GM12878 (cell line): ENCODE measurements at regions not wholly inside any gene's neighbourhood (a gene's known extent, or its start where the extent isn't known, plus 50 kb on each side); places are given as distances from the start of the nearest gene placed in this dataset.

Experiments
- ATAC-seq: fragments of 200-7000 bp; cut with Tn5 transposase; 3 replicates; pipeline ENCODE4 v1.9.1; 2020; ENCODE audit warnings: mild to moderate bottlenecking, moderate library complexity
- BruUV-seq: library from RNA; stranded (reverse); fragments of 400-500 nt; replicated peaks from 2 replicates; lab custom pipeline; 2021; lab: Mats Ljungman, UMichigan
- CTCF ChIA-PET: fragments of 300-600 bp; sonication (Branson Sonifier 250); formaldehyde crosslinking; extraction: SDS; loops from one replicate; lab custom pipeline; 2021; ENCODE audit warnings: inconsistent platforms; lab: Yijun Ruan, JAX
- POLR2A ChIA-PET: fragments of 350-600 bp; formaldehyde crosslinking; extraction: SDS; loops from one replicate; lab custom pipeline; 2021; ENCODE audit warnings: inconsistent platforms; lab: Charles Lee
- RAD21 ChIA-PET: fragments of 300-600 bp; sonication (Branson Sonifier 250); formaldehyde crosslinking; loops from one replicate; lab custom pipeline; 2023; ENCODE audit warnings: antibody characterized with exemption; ENCODE audit not compliant: unreplicated experiment; lab: Charles Lee
- SMC1A ChIA-PET: fragments of 300-600 bp; sonication (Branson Sonifier 250); formaldehyde crosslinking; loops from one replicate; lab custom pipeline; 2023; ENCODE audit not compliant: unreplicated experiment, uncharacterized antibody; lab: Charles Lee
- DNase-seq: peaks from one replicate; pipeline ENCODE4 v3.0.0-alpha.2; 2011; ENCODE audit warnings: low read depth, low spot score
- FAIRE-seq: peaks from 3 replicates; lab custom pipeline; 2011; peaks lifted over from hg19 to GRCh38; lab: Jason Lieb, UNC
- H2AFZ ChIP-seq: 2 replicates; pipeline ENCODE4 v1.6.0; 2011; ENCODE audit warnings: low read depth, low read length, control low read depth; ENCODE audit not compliant: control insufficient read depth
- H3K27ac ChIP-seq: 2 replicates; pipeline ENCODE4 v1.5.1; 2011; ENCODE audit warnings: control low read depth; ENCODE audit not compliant: control insufficient read depth, insufficient read depth
- H3K27me3 ChIP-seq, 2 experiments: replicated peaks in 1 of 2; 2 replicates each; pipeline versions ENCODE4 v1.6.0 to v1.6.1; 2011; ENCODE audit warnings: low read length in 1 of 2; ENCODE audit not compliant: control insufficient read depth in 2 of 2, insufficient read depth in 2 of 2
- H3K36me3 ChIP-seq, 2 experiments: 2 replicates each; pipeline ENCODE4 v1.5.1; 2011; ENCODE audit warnings: low read length in 1 of 2; ENCODE audit not compliant: control insufficient read depth in 2 of 2, insufficient read depth in 2 of 2
- H3K4me1 ChIP-seq: 2 replicates; pipeline ENCODE4 v1.6.1; 2011; ENCODE audit warnings: mild to moderate bottlenecking, low read length, moderate library complexity, mixed read lengths; ENCODE audit not compliant: control insufficient read depth, insufficient read depth
- H3K4me2 ChIP-seq: 2 replicates; pipeline ENCODE4 v1.6.0; 2011; ENCODE audit warnings: control low read depth; ENCODE audit not compliant: control insufficient read depth, insufficient read depth
- H3K4me3 ChIP-seq: fragments of 200-600 bp; sonication (generic); 2 replicates; pipeline ENCODE4 v1.5.1; 2016
- H3K79me2 ChIP-seq: 2 replicates; pipeline ENCODE4 v1.6.0; 2011; ENCODE audit warnings: low read length; ENCODE audit not compliant: control insufficient read depth, insufficient read depth
- H3K9ac ChIP-seq: 2 replicates; pipeline ENCODE4 v1.8.0; 2011; ENCODE audit warnings: low read length, control low read depth, mixed read lengths; ENCODE audit not compliant: control insufficient read depth, insufficient read depth
- H3K9me3 ChIP-seq: replicated peaks from 3 replicates; pipeline ENCODE4 v1.5.1; 2011; ENCODE audit warnings: mild to moderate bottlenecking, low read length; ENCODE audit not compliant: control insufficient read depth, insufficient read depth
- H4K20me1 ChIP-seq: 2 replicates; pipeline ENCODE4 v1.6.0; 2011; ENCODE audit not compliant: control insufficient read depth, insufficient read depth
- ATF7 ChIP-seq: fragments of 450-650 bp; IDR thresholded peaks from 2 replicates; pipeline ENCODE4 v1.6.1; 2016; ENCODE audit warnings: low read depth, mild to moderate bottlenecking
- BRCA1 ChIP-seq: IDR thresholded peaks from 2 replicates; pipeline ENCODE4 v1.6.1; 2011; ENCODE audit warnings: low read depth, low read length, improper control_type of control experiment
- CBFB ChIP-seq: IDR thresholded peaks from 2 replicates; pipeline ENCODE4 v1.6.1; 2016; ENCODE audit warnings: antibody characterized with exemption, low read depth
- CBX3 ChIP-seq: fragments of 200-600 bp; sonication (generic); IDR thresholded peaks from 2 replicates; pipeline ENCODE4 v1.6.1; 2016; ENCODE audit warnings: low read depth, borderline replicate concordance
- EGR1 ChIP-seq, 2 experiments: IDR thresholded peaks; 1 replicate in 1 of 2; 2 replicates in 1 of 2; pipeline ENCODE4 v1.6.1; 2011 to 2012; ENCODE audit warnings: low read depth in 2 of 2, low read length in 2 of 2, borderline replicate concordance in 1 of 2, mild to moderate bottlenecking in 1 of 2, moderate library complexity in 1 of 2
- FOS ChIP-seq: IDR thresholded peaks from 3 replicates; pipeline ENCODE4 v1.6.1; 2011; ENCODE audit warnings: borderline replicate concordance; ENCODE audit not compliant: insufficient read length; ENCODE audit errors: extremely low read depth
- RCOR1 ChIP-seq: conservative IDR thresholded peaks from 2 replicates; pipeline ENCODE4 v1.6.1; 2012; ENCODE audit warnings: low read depth, low read length, improper control_type of control experiment
- SIN3A ChIP-seq: IDR thresholded peaks from 2 replicates; pipeline ENCODE4 v1.6.1; 2012; ENCODE audit warnings: low read depth, low read length, improper control_type of control experiment
- SMAD5 ChIP-seq: IDR thresholded peaks from 2 replicates; pipeline ENCODE4 v1.6.1; 2016; ENCODE audit warnings: antibody characterized with exemption, low read depth
- ZSCAN29 ChIP-seq: fragments of 450-650 bp; IDR thresholded peaks from 2 replicates; pipeline ENCODE4 v1.6.1; 2017; ENCODE audit warnings: mild to moderate bottlenecking, moderate library complexity
- WGBS: methylation state at CpG from one replicate; pipeline ENCODE4 v1.1.6; 2016; ENCODE audit warnings: low lambda C conversion rate; ENCODE audit not compliant: insufficient replicate concordance, insufficient coverage; ENCODE audit errors: missing lambda C conversion rate; 5-methylcytosine and 5-hydroxymethylcytosine counted together
- in situ Hi-C: fragments of 300-500 bp; cut with MboI; formaldehyde crosslinking; loops from 9 replicates; pipeline ENCODE4 v1.14.3; 2018; ENCODE audit warnings: mixed read lengths
- intact Hi-C: fragments of 100-400 bp; cut with micrococcal nuclease; formaldehyde crosslinking; loops from one replicate; pipeline ENCODE4 v1.14.2; 2022; ENCODE audit not compliant: unreplicated experiment
- TF ChIP-seq, protein P1 (sequence below): IDR thresholded peaks from 2 replicates; pipeline ENCODE4 v1.6.1; 2012; ENCODE audit warnings: low read depth, low read length, improper control_type of control experiment
- TF ChIP-seq, protein P2 (sequence below): fragments of 450-650 bp; IDR thresholded peaks from 2 replicates; pipeline ENCODE4 v1.6.1; 2017; ENCODE audit warnings: antibody characterized with exemption, mild to moderate bottlenecking, moderate library complexity
- TF ChIP-seq, protein P3 (sequence below): IDR thresholded peaks from 2 replicates; pipeline ENCODE4 v1.6.1; 2011; ENCODE audit warnings: borderline replicate concordance, low read depth, mild to moderate bottlenecking, moderate library complexity, low read length; ENCODE audit not compliant: insufficient read depth, poor library complexity, severe bottlenecking

DNA sequence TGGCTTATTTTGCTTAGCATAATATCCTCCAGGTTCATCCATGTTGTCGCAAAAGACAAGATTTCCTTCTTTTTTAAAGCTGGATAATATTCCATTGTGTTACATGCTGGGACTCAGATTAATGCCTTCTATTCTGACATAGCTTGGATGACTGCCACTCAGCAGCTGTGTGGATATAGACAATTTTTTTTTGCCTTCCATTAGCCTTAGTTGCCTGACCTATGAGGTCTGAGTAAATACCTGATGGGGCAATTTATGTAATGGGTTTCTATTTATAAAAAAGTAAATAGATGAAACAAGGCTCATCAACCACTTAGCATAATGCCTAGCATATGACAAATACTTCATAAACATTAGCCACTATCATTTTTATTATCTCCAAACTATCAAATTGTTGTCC, 515.4 kb downstream of the ZNF674 start:
- in situ Hi-C loops: no loop called here
- no peaks in the 10 kb centered on the region for H3K9me3 ChIP-seq
- intact Hi-C loops: no loop called here
- H3K79me2 ChIP-seq: no peaks in the 10 kb centered on the region
- ATAC-seq: no peak
- no TSS peak for BruUV-seq
- no peaks in the 10 kb centered on the region for H3K27me3 ChIP-seq
- DNase-seq: no peak
- no peak for TF ChIP-seq SMAD5
- H3K4me2 ChIP-seq: no peak overlapping the region
- H3K9ac ChIP-seq: no peak overlapping the region
- ChIA-PET RAD21 (no interaction called here), SMC1A (interaction anchor here (1.2 kb wide), 1 partner anchor 9 kb away, joined by 3 read pairs; no protein-coding TSS in a partner anchor), POLR2A (no interaction called here), CTCF (no interaction called here)
- no peak for FAIRE-seq
- no peak overlapping the region for H3K4me3 ChIP-seq
- 52% methylated on average over 1 of the region's 1 CpG for WGBS
- H3K4me1 ChIP-seq: no peaks in the 10 kb centered on the region
- H3K36me3 ChIP-seq: no peaks in the 10 kb centered on the region
- no peak overlapping the region for H2AFZ ChIP-seq
- H4K20me1 ChIP-seq: no peaks in the 10 kb centered on the region
- H3K27ac ChIP-seq: no peak overlapping the region

DNA sequence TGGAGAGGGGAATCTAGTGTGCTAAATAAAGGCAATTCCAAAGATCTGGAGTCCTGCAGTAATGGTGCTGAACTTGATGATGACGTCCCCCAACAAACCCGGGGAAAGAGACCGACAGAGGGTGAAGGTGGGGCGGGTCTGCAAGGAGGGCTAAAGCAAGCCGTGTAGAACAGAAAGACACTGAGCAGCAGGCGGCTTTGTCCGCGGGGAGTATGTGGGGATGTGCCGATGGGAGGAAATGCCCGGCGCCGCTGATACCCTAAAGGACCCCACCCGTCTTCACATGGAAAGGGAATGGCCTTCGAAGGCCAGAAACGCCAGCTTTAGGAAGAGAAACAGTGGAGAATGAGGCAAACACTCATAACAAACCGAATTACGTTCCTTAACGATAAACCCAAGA, 528.9 kb downstream of the ZNF674 start:
- SMC1A ChIA-PET: no interaction called here
- no peaks in the 10 kb centered on the region for H3K79me2 ChIP-seq
- CTCF ChIA-PET: no interaction called here
- no peaks in the 10 kb centered on the region for H3K9me3 ChIP-seq
- H3K4me1 ChIP-seq: no peaks in the 10 kb centered on the region
- FAIRE-seq (no peak), ATAC-seq (no peak), DNase-seq (no peak)
- no peak overlapping the region for H2AFZ ChIP-seq
- H3K4me2 ChIP-seq: no peak overlapping the region
- in situ Hi-C loops: no loop called here
- H3K27me3 ChIP-seq: no peaks in the 10 kb centered on the region
- BruUV-seq: no TSS peak
- RAD21 ChIA-PET: no interaction called here
- intact Hi-C loops: no loop called here
- no peak overlapping the region for H3K27ac ChIP-seq
- WGBS: 62% methylated on average over 18 of the region's 18 CpGs
- POLR2A ChIA-PET: no interaction called here
- H3K4me3 ChIP-seq: no peak overlapping the region
- no peak overlapping the region for H3K9ac ChIP-seq
- no peaks in the 10 kb centered on the region for H4K20me1 ChIP-seq
- no peaks in the 10 kb centered on the region for H3K36me3 ChIP-seq
- TF ChIP-seq BRCA1 (no peak), ZSCAN29 (no peak), RCOR1 (no peak), FOS (no peak), EGR1 (IDR thresholded peaks at IDR 0.05; ENCODE audit: borderline replicate concordance in 1 of 2, low read depth in 2 of 2, low read length in 2 of 2) (no peak), CBX3 (no peak), ATF7 (no peak), SIN3A (no peak), CBFB (no peak)
- TF ChIP-seq, protein P1, sequence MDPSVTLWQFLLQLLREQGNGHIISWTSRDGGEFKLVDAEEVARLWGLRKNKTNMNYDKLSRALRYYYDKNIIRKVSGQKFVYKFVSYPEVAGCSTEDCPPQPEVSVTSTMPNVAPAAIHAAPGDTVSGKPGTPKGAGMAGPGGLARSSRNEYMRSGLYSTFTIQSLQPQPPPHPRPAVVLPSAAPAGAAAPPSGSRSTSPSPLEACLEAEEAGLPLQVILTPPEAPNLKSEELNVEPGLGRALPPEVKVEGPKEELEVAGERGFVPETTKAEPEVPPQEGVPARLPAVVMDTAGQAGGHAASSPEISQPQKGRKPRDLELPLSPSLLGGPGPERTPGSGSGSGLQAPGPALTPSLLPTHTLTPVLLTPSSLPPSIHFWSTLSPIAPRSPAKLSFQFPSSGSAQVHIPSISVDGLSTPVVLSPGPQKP: no peak
- TF ChIP-seq, protein P2, sequence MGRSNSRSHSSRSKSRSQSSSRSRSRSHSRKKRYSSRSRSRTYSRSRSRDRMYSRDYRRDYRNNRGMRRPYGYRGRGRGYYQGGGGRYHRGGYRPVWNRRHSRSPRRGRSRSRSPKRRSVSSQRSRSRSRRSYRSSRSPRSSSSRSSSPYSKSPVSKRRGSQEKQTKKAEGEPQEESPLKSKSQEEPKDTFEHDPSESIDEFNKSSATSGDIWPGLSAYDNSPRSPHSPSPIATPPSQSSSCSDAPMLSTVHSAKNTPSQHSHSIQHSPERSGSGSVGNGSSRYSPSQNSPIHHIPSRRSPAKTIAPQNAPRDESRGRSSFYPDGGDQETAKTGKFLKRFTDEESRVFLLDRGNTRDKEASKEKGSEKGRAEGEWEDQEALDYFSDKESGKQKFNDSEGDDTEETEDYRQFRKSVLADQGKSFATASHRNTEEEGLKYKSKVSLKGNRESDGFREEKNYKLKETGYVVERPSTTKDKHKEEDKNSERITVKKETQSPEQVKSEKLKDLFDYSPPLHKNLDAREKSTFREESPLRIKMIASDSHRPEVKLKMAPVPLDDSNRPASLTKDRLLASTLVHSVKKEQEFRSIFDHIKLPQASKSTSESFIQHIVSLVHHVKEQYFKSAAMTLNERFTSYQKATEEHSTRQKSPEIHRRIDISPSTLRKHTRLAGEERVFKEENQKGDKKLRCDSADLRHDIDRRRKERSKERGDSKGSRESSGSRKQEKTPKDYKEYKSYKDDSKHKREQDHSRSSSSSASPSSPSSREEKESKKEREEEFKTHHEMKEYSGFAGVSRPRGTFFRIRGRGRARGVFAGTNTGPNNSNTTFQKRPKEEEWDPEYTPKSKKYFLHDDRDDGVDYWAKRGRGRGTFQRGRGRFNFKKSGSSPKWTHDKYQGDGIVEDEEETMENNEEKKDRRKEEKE: no peak
- TF ChIP-seq, protein P3, sequence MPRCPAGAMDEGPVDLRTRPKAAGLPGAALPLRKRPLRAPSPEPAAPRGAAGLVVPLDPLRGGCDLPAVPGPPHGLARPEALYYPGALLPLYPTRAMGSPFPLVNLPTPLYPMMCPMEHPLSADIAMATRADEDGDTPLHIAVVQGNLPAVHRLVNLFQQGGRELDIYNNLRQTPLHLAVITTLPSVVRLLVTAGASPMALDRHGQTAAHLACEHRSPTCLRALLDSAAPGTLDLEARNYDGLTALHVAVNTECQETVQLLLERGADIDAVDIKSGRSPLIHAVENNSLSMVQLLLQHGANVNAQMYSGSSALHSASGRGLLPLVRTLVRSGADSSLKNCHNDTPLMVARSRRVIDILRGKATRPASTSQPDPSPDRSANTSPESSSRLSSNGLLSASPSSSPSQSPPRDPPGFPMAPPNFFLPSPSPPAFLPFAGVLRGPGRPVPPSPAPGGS: no peak
